Fibroblast of the conjunctiva (primary cell): ENCODE measurements at regions not wholly inside any gene's neighbourhood (a gene's known extent, or its start where the extent isn't known, plus 50 kb on each side); places are given as distances from the start of the nearest gene placed in this dataset.

Experiments used
- DNase-seq: peaks from one replicate; pipeline ENCODE4 v3.0.0-alpha.2; 2010; ENCODE audit warnings: low read depth

DNA sequence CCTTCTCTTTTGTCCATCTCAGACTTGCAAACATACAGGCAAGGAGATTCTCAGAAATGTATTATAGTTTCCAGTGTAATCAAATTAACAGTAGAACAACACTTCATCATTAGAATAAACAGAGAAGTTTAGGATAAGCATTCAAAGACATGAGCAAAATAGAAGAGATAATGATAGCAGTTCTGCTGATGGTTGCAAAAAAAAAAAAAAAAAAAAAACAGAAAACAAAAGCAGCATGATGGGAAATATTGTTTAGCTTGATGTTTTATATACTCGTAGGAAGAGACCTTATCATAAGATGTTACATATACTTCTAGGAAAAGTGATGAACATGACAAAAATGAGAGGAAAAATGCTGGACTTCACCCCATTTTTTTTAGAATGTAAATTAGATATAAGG, 1356.2 kb downstream of the MAT2B start:
- no peak for DNase-seq

DNA sequence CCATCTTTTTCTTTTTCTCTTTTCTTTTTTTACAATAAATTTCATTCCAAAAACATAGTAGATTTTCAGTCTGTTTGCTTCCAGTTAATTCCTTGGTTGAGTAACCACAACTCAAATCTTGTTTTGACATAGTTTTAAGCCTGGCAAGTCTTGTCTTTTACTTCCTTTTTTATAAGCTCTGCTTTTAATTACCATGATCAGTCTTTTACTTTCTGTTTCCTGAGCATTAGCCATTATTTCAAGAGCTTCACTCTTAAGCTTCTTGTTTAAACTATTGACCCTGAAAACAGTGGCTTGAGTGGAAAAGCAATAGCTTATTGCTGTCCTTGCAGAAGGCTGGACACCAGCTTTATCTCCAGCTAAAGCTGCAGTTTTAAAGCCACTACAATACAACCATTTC, 1363.3 kb downstream of the MAT2B start:
- no peak for DNase-seq

DNA sequence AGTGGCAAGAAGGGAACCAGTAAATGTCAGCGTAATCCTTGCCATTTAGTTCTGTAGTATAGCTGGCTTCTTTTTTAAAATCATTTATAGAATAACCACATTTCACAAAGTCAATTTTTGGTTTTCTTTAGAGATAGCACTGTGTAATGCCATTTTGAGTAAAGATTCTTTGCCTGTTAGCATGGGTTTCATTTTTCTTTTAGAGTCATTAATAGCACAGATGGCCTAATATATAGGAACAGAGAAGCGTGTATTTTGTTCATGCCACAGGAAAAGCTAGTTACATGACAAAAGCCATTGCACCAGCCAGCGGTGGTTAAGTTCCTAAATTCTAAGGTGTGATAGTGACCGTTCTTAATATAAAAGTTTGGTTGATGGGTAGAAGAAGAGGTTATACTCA, 1363.9 kb downstream of the MAT2B start:
- DNase-seq = no peak

DNA sequence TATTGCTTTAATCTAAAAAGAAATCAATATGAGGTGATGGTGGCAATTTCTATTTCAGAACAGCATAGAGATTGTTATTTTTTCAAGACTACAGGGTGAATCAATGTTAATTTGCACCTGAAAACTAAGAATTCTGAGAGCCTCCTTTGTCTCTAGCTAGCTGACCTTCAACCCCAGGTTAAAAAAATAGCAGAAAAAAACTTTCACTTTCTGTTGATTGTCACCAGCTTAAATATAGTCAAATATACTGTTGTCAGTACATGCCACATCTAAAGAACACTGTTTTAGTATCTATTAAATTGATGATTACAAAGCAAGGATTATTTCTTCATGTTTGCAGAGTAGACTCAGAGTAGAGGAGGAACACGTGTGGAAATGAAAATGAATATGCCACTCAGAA, 1371.4 kb downstream of the MAT2B start:
- DNase-seq = no peak

DNA sequence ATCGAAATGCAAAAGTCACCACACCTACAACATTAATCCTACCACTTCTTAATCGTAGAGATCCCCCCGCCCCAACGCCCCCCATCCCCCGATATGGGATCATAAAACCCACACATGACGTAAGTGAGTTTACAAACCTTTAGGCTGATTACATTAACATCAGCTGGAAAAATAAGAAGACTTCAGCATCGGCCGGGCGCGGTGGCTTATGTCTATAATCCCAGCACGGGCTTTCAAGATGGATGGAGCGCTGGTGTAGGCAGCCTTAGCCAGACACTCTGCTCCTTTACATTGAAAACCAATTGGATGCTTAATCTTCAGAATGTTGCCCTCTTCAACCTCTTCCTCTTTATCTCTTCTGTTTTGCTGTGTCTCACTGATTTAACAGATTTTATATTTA, 1376.0 kb downstream of the MAT2B start:
- no peak for DNase-seq

DNA sequence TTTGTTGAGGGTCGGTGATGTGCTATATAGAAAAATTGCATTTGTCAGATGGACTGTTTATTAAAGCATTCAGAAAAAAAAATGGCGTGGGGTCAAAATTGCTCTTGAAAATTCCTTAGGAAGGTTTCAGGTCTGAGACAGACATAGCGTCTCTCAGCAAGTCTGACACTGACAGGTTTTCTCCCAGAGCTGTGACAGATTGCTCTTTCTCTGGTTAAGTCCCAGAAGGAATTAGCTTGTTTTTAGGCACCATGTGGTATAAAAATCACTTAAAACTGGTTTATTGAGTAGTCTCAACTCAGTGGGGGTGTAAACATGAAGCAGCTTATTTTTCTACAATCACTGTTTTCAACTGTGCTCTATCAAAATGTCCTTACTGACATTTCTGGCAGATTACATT, 1379.8 kb downstream of the MAT2B start:
- no peak for DNase-seq

DNA sequence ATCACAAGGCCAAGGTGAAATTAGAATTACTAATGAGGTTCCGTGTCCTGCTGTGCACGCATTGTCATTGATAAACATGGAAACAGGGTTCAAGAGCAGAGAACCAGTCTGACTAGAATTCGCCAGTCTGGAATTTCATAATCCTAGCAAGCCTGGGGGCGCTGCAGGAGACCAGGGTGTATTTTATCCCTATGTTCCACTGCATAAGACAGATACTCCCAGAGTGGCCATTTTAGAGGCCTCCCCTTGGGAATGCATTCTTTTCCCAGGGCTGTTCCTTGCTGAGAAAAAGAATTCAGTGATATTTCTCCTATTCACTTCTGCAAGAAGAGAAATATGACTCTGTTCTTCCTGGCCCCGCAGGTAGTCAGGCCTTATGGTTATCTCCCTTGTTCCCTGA, 1387.7 kb downstream of the MAT2B start:
- no peak for DNase-seq

DNA sequence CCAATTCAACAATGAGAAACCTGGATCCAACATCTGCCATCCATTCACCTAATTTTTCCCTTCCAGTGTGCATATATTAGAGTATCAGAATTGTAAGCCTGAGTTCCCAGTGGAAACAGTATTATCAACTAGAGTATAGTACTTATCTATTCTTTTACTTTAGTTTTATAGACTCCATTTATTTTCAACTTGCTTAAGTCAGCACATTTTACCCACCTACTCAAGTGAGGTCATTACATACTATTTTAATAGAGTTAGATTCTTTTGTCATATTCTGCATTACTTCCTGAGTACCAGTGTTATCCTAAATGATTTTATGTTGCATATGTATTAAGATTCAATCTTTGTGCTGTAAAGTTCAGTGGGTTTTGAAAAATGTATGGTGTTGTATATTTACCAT, 1393.3 kb downstream of the MAT2B start:
- no peak for DNase-seq

DNA sequence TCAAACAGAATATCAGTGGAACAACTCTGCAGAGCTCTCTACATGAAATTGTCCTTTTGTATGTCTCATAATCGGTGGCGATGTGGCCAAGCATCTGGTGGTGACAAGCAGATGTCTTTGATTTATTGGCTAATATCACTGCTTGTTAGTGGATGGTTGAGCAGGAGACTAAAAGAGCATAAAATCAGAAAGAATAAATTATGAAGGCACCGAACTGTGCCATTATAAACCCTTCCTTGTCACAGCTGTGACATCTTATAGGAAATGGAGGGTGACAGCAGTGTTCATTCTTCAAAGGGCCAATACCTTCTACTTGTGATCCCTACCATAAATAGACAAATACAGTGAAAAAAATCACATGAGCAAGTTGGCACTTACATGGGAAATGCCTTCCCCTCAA, 1404.3 kb downstream of the MAT2B start:
- no peak for DNase-seq

DNA sequence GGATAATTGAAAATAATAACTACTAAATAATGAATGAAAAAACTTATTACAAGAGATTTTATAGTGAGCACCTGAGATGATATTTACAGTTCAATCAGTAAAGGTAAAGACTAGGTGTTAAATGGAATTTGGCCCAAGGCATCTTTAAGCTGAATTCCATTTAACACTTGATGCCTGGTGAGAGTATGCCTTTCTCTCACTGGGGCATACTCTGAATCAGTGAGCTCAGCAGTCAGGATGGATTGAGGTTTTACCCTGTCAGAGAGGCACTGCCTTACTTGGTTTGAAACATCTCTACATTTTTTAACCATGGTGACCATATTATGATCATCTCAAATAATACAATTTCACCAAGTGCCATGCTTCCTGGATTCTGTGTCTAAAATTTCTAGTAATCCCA, 1416.3 kb downstream of the MAT2B start:
- DNase-seq = no peak

DNA sequence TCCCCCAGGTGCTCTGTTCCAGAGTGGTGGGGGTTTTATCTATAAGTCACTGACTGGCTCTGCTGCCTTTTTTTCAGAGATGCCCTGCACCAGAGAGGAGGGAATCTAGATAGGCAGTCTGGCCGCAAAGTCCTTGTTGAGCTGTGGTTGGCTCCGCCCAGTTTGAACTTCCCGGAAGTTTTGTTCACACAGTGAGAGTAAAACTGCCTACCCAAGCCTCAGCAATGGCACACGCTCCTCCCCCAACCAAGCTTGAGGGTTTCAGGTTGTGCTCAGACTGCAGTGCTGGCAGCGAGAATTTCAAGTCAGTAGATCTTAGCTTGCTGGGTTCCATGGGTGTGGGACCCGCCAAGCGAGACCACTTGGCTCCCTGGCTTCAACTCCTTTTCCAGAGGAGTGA, 1428.6 kb downstream of the MAT2B start:
- no peak for DNase-seq

DNA sequence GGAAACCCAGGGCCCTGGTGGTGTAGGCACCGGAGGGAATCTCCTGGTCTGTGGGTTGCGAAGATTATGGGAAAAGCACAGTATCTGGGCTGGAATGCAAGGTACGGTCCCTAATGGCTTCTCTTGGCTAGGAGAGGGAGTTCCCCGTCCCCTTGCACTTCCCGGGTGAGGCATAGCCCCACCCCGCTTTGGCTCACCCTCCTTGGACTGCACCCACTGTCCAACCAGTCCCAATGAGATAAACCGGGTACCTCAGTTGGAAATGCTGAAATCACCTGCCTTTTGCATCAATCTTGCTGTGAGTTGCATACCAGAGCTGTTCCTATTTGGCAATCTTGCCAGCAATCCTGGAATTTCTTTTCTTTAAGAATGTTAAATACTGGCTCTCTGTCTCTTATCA, 1429.1 kb downstream of the MAT2B start:
- DNase-seq = no peak

DNA sequence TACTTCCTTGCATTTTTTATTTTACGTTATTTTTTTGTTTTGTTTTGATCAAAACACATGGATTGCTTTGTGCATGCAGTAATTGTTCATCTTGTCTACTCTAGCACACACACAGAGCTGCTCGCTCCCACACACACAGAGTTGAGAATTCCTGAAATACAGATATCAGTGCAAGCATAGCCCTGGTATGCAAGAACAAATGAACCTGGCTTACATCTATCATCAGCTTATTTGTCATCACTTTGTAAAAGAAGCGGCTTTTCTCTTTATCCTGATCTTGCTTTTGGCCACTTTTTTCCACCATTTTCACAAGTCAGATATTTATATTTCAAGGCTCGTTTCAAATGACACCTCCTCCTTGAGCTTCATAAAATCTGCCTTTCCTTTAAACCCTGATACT, 1435.7 kb downstream of the MAT2B start:
- DNase-seq = no peak

DNA sequence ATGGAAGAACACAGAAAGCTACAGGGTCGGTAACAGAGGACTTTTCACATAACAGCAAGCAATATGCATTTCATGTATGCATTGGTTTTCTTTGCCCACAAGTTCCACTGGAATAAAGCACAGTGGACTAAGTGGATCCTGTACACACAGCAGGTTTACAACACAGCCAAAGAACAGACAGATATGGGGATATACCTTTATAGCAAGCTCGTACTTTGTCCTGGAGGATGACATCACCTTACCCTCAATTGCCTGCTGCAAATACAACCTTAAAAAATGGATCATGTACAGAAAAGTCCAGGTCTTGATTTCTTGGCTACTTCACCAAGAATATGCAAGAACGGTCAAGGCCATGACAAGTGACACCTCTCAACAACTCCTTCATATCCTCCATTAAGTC, 1445.5 kb downstream of the MAT2B start:
- DNase-seq = no peak

DNA sequence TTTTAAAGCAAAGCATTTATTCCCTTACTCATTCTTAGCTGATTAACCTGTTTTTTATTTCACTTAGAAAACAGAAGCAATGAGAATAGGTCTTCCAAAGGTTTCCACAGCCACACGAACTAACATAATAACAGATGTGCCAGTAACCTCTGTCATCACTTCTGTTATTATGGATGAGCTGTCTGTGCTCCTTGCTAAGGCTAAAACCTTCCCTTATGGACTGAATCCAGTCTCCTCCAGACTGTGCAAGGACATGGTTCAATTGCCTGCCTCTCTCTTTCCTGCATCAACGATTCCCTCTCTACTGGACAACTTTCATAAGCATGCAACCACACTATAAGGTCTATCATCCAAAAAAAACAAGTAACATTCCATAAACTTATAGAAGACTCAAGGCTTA, 1446.2 kb downstream of the MAT2B start:
- no peak for DNase-seq

DNA sequence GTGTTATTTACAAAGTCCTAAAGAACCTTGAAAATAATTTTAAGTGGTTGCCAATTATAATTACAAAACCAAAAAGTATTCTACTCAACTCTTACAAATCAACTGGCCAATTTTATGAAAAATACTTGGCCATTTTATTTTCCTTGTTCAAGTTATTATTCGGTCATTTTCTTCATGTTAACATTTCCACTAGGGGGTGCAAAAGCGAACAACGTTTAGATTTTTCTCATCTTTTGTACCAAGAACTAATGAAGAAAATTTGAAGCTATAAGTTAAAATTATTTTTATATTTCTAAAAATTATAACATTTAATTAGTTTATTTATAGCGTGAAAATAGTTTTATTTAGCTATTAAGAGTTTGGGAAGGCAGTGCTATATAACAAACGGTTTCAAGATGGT, 1453.3 kb downstream of the MAT2B start:
- DNase-seq = no peak

DNA sequence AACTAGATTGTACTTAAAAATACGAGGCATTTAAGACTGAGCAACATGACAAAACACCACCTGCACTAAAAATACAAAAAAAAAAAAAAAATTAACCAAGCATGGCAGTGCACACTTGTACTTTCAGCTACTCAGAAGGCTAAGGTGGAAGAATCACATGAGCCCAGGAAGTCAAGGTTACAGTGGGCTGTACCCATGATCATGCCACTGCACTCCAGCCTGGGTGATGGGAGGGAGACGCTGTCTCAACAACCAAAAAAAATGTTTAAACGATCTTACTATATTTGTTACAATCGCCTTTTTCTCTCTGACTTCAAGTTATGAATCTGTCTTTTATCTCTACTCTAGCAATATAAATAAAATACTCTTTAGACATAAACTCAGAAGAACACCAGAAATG, 1454.3 kb downstream of the MAT2B start:
- no peak for DNase-seq

DNA sequence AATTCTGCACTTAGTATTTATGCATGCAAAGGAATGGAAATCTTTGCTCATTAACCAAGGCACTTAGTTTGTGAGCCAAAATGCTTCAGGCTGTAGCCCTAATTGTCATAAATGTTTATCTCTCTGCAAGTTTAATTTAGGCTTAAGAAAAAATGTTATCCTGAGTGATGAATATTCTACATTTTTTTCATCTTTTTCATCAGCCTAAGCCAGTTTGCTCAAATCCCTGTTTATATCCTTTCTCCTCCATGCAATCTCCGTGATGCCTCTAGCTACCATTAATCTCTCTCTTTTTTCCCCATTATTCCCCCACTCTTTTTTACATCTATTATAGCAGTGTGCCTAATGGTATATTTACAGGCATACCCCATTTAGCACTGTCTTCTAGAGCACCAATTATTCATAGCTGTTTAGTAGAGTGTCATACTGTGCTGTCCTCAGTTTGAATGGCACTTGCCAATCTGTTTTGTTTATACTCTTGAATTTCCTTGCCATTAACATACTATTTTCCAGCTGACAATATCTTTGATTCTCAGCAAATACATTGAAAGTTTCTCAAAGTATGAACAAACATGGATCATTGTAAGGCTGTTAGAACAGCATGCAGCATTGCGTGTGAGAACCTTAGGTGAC, 1457.0 kb downstream of the MAT2B start:
- DNase-seq = no peak

DNA sequence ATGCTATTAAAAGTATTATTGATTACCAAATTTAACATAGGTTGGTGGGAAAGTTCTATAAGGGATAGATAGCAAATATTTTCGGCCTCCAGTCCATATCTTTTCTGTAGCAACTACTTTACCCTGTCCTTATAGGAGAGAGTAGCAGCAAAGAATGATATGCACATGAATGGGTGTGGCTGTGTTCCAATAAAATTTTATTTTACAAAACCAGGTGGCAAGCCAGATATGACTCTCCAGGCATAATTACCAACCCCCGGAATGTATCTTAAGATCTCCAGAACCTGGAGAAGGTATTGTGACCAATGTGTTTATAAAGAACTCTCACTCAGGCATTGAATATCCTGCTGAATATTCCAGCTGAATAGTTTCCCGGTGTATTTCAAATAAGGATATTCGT, 1461.2 kb downstream of the MAT2B start:
- DNase-seq = no peak

DNA sequence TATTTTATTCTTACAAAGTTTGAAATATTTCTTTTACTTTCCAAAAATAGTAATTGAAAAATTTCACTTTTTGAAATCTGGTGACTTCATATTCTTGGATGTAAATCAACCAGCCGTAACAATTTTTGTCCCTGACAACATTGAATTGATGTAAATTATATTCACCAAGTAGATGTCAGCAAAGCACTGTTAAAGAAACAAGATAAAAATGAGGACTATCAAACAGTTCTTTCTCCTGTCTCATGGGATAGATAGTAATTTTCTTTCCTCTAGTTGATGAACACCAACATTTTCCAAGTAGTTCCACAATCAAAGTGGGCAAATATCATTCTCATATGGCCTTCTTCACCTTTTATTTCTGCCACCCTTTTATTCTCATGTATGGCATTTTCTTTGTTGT, 1461.9 kb downstream of the MAT2B start:
- DNase-seq = no peak

DNA sequence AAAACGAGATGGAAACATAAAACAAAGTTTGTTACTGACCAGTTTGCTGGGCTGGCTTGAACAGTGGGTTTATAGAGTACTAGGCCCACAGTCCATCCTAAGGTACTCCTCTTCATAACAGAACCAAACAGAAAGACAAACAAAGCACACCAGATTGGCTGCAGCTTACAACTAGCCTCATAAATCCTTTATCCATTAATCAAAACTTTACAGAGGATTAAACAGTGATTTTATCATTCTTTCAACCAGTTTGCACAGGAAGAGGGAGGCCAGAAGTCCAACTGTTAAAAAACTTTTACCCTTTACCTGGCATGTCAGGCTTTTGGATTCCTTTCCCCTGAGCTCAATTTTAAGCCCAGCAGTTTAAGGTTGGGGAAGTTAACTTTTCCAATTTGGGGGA, 1467.6 kb downstream of the MAT2B start:
- no peak for DNase-seq

DNA sequence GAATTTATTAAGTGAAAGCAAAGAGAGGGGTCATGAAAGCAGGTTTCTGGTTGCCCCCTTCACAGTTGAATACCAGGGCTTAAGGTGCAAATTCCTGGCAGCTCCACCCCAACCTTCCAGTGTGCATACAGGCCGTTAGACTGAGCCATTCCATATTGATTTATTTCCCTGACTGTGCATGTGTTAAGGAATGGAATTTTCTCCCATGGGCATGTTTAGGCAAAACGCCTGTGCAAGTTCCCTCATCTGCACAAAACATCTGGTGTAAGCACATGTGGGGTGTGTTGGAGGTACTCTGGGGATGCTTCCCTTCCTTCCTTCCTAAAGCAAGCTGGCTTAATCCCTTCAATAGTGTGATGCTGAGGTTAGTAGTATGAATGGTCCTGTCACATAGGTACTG, 1470.6 kb downstream of the MAT2B start:
- DNase-seq = no peak

DNA sequence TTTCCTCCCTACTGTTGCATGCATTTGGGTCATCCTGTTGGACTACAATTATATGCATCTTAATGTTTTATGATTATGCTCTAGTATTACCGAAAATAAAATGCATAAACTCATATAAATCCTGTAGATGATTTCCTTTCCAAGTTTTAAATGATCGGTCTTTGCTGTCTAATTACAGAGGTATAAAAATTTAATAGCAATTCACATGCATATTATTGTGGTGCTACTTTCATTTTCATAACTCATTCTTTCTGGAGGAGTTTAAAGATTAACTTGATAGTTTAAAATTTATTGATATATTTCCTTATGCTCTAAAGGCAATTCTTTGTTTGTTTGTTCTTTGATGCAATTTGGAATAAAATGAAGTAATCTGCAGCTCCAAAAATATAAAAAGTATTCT, 1475.1 kb downstream of the MAT2B start:
- no peak for DNase-seq

DNA sequence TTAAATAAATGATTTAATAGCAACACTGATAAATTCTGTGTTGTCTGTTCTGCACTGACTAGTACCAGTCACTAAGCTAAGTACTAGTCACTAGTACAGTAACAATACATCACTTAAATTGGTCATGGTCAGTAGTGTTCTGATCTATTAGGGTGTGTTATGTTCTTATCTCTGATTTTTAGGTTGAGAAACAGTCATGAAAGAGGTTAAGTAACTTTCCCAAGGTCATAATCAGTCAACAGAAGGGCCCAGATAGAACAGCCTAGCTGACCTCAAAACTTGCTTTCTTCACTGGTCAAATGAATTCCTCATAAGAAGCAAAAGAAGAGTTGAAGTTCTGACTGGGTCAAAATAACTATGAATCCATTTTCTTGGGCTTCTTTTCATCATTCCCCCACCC, 1492.7 kb downstream of the MAT2B start:
- DNase-seq = no peak

DNA sequence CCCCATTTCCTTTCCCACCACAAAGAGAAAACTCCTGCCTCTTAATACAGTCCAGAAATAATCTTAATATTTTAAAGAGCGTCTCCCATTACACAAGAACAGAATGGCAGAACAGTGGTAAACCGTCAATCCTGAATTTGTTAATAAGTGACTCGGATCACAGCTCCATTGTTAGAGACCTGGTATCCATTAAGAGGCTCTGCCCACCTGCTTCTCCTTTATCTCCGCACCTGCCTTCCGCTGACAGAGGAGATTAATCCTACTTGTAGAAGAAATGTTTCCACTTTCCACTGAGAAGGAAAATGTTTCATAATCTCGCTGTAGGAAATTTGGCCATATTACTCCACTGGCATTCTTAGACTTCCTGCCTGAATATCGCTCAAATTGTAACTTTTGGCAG, 1493.2 kb downstream of the MAT2B start:
- DNase-seq = no peak
